Tibial nerve (tissue), 4 donors: ENCODE measurements at regions not wholly inside any gene's neighbourhood (a gene's known extent, or its start where the extent isn't known, plus 50 kb on each side); places are given as distances from the start of the nearest gene placed in this dataset.

Experiments
- EP300 ChIP-seq, 2 donors: sonication (generic); formaldehyde crosslinking; IDR thresholded peaks; one replicate each; pipeline ENCODE4 v1.6.1; 2017; ENCODE audit warnings: antibody characterized with exemption in 2 of 2, mild to moderate bottlenecking in 1 of 2
- POLR2A ChIP-seq, 2 donors: fragments of 450-650 bp; IDR thresholded peaks; one replicate each; pipeline ENCODE4 v1.6.1; 2017; ENCODE audit warnings: antibody characterized with exemption in 2 of 2, mild to moderate bottlenecking in 2 of 2, moderate library complexity in 2 of 2
- TF ChIP-seq, protein P1 (sequence below), 5 experiments: fragments of 200-600 bp in 3 of 5; fragments of 450-650 bp in 2 of 5; sonication (generic) in 3 of 5; IDR thresholded peaks; one replicate each; pipeline ENCODE4 v1.5.1; 2016 to 2019; ENCODE audit warnings: antibody characterized with exemption in 5 of 5, mild to moderate bottlenecking in 3 of 5, moderate library complexity in 2 of 5

DNA sequence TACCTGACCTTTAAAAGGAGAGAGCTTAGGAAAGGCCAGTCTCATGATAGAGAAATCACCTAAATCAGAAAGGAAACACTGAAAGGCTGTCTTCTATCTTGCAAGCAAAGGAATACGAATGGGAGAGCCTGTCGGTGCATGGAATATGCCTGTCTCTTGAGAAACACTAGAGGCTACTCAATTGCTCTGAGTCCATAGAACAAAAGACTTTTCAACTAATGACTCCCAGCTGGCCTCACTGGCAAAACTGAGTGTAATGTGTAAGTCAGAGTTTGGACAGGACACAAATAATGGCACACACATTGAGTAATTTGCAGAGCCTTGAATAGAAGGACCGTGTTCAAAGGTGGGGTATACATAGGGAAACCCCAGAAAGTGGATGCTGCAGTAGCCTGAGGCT, 171.0 kb upstream of the ARHGAP20 start:
- TF ChIP-seq, protein P1, sequence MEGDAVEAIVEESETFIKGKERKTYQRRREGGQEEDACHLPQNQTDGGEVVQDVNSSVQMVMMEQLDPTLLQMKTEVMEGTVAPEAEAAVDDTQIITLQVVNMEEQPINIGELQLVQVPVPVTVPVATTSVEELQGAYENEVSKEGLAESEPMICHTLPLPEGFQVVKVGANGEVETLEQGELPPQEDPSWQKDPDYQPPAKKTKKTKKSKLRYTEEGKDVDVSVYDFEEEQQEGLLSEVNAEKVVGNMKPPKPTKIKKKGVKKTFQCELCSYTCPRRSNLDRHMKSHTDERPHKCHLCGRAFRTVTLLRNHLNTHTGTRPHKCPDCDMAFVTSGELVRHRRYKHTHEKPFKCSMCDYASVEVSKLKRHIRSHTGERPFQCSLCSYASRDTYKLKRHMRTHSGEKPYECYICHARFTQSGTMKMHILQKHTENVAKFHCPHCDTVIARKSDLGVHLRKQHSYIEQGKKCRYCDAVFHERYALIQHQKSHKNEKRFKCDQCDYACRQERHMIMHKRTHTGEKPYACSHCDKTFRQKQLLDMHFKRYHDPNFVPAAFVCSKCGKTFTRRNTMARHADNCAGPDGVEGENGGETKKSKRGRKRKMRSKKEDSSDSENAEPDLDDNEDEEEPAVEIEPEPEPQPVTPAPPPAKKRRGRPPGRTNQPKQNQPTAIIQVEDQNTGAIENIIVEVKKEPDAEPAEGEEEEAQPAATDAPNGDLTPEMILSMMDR (IDR thresholded peaks at IDR 0.05) = no peak
- TF ChIP-seq EP300 (IDR thresholded peaks at IDR 0.05) (no peak), POLR2A (IDR thresholded peaks at IDR 0.05) (no peak)
